Middle frontal gyrus (tissue), 1 donor: ENCODE measurements at regions not wholly inside any gene's neighbourhood (a gene's known extent, or its start where the extent isn't known, plus 50 kb on each side); places are given as distances from the start of the nearest gene placed in this dataset.

Experiments used
- DNase-seq: peaks from one replicate; pipeline ENCODE4 v3.0.0-alpha.2; 2015; ENCODE audit warnings: low spot score; ENCODE audit errors: extremely low spot score

DNA sequence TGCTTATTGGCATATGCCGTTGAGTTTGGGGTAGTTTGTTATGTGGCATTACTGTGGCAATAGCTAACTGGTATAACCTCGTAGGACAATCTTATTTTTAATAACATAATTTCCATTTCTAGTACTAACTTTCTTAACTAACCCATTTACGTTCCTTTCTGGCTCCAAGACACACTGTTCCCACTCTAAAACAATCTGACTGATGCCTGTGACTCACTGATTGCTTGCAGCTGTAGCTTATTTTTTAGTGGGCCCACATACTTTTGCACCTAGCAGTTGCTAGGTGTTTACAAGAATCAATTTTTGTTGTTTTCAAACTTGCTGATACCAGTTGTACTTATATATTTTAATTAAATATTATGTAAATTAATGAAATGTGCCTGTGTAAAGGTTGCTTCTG is 52.2 kb downstream of the FAT3 start:
- no peak for DNase-seq

DNA sequence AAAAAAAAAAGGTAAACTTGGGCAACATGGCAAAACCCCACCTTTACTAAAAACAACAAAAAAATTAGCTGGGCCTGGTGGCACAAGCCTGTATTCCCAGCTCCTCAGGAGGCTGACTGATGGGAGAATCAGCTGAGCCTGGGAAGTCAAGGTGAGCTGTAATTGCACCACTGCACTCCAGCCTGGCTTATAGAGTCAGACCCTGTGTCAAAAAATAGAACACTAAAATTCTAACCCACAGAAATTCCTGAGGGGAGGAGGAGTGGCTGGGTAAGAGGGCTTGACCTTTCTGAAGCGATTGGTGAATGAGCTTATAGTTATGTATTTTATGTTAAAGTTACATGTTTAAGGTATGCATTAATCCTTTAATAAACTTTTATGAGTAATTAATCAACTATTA is 53.3 kb downstream of the FAT3 start:
- DNase-seq: no peak

DNA sequence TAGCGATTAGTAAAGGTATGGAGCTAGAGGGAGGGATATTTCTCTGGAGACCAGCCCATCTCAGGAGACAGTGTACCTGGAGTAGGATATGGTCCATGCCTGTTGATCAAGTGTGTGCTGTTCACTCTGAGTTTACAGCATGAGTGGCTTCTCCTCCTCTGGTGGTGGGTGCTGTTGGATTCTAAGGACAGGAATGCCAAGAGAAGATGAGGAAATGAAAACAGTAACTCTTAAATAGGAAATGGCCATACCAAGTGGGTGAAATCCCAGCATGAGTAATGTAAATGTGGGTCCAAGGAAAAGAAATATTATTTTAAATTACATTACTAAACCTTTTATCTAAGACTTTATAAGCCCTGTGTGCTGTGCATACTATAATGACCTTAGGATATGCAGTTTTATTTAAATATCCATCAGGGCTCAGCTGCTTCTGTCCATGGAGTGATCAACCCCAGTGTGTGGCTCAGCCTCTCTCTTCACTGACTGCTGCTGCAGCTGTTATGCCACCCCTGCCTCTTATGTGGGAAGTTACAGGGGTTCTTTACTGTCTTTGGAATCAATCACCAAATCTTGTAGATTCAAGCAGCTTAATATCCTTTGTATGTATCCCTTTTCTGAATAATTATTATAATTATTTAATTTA is 54.3 kb downstream of the FAT3 start:
- DNase-seq: no peak

DNA sequence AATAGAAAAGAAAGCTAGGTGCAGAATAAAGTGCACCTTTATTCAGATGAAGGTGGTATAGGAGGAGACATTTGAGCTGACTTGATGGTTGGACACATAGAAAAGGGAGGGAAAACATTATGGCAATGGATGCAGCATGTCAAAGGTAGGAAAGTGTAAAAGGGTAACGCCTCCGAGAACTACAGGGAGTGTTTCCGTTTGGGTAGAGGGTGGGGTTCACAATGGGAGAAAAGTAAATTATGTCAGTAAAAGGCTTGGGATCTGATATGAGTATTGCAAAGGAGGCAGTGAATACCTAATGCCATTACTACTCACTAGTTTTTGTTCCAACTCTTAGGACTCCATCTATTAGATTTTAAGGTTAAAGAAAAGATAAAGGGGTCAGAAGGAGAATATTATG is 59.5 kb downstream of the FAT3 start:
- no peak for DNase-seq

DNA sequence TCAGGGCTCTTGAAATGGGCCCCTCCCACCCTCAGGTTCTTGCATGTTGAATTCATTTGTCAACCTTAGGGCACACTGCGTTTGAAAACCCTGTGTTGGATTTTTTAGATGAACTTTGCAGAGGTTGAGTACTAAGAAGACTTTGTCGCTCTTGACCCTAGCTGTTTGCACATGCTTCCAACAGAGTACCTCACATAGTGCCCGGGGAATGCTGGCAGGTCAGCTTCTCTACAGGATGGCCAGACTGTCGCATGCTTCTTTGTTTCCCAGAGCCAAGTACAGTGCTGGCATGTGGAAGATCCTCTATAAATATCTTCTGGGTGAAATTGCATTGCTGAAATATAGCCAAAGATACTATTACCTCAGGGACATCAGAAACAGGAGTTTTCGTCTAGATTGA is 59.9 kb downstream of the FAT3 start:
- no peak for DNase-seq

DNA sequence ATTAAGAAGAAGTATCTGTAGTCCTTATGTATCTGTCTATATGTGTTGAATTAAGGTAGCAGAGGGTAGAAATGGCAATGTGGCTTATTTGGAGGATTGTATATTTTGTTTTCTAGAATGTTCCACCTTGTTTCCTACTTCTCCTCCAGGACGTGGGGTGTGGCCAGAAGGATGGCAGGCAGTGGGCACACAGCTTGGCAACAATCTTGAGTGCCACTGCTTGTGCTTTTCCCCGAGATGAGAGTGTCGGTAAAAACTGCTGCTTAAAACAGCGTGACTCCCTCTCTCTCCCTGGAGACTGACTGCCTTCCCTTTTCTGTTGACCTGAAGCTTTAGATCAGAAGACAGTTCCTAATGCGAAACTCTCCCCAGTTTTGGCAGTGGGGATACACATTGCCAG is 61.2 kb downstream of the FAT3 start:
- DNase-seq: no peak

DNA sequence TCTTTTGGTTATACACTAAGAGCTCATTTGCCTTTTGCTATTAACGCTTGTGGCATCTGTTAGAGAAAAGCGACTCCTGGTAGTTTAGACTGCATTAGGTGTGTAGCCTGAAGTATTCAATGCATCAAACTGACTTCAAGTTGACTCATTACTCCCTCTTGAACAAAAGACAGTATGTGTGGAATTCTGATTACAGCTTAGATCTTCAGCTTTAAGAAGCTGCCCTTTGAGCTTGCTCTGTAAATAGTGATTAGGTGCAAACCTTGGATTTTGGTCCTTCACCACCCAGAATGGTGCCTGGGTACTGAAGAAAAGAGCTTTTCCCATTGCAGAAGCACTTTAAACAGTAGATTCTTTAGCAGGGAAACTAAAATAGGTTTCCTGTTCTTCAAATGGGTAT is 62.1 kb downstream of the FAT3 start:
- DNase-seq: no peak

DNA sequence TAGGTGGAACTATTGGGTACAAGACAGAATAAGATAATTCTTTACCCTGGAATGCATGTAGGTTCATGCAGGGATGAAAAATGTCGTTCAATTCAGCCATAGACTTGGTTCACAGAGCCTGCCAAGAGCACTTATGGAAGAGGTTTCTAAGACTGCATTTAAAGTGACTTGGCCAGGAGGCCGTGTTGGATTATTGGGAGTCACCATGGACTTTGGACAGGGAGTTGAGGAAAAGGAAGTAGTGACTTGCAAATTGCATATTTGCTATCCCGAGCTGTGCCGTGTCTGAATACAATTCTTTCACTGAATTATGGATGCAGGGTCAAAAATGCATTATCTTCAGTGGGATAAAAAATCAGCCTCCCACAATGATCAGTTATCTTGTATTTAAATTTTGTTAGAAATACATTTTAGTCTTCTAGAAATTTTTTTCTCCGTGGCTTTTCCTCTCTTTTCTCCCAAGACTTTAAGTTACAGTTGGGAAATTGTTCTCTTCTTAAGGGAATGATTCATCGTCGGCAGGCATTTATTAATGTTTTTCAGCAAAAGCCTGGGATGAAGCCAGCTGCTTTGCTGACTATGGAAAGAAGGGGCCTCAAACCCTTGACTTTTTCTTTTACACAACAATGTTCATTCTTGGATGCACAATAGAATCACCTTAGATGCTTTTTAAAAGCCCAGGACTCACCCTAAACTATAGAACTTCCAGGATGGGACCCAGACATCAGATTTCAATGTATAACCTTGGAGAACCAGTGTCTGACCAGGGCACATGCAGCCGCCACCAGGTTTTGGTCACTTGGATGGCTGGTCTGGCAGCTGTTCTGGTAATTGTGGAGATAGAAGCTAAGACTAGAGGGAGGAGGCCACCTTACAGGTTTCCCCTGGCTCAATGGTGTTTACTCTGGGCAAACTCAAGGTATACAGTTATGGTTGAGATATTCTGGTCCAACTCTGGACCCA is 70.8 kb downstream of the FAT3 start:
- DNase-seq: no peak

DNA sequence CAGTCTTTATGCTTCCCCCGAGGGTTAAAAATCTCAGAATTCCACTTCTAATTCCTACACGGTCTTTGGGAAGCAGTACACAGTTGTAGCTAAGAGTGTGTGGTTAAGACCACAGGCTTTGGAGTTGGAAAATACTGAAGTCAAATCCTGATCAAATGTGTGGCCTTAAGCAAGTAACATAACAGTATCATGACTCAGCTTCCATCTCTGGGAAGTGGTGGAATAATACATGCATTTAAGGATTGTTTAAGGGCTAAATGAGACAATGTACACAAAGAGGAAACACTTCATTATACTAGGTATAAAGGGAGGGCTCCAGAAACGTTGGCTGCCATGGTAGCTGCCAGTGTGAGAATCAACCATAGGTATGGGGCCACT is 71.5 kb downstream of the FAT3 start:
- DNase-seq: no peak

DNA sequence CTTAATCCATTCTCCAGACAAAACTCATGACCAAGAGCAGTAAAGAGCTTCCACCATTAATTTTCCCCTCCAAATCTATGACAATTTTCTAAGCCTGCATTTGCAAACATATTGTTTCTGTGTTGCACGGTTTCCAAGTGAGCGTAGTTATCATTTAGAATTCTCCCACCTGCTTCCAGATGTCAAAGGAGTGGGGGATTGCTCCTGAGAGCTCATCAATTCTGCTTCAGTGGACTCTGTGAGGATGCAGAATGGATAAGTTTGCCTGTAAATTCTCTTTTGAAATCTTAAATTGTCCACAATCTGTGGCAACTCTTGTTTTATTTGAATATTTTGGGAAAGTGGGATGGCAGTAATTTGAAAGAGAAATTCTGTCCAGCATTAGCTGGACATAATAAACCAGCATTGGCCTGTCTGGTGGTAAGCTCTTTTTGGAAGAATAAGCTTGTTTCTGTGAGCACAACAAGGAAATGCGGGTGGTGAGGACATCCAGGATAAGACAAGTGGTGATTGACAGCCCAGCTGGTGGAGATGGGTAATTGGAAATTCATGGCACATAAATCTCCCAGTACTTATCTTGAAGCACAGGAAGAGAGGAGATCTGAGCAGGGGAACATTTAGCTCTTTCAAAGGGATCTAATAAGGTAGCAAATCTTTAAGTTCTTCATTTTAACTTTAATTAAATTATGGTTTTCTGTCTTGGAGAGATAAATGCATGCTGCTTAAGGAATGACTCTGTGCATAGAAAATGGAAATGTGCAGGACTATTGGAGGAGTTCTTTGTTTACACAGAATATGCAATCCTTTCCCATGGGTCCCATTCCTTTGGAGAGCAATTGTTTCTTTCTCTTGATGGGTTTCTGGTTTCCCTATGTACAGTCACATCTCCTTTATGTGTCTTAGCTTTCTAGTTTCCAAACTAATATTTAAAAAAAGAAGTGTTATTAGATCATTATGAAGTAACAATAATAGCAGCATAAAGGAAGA is 73.2 kb downstream of the FAT3 start:
- DNase-seq: no peak

DNA sequence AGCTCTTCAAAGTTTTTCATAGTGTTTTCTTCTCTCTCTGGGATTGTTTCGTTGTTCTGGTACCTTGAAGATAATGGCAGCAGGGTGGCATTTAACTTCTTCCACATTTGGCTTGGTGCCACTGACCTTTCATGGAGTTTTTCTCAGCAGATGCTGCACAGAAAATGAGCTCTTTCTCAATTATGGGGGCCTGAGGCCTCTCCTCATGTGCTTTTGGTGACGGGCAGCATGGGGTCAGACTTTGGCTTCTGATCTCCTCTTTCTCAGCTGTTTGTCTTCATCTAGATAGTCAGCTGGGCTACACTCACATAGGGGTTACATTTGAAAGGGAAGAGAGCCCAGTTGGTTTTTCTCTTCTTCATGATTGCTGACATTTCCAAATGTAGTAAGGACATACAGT is 76.3 kb downstream of the FAT3 start:
- no peak for DNase-seq

DNA sequence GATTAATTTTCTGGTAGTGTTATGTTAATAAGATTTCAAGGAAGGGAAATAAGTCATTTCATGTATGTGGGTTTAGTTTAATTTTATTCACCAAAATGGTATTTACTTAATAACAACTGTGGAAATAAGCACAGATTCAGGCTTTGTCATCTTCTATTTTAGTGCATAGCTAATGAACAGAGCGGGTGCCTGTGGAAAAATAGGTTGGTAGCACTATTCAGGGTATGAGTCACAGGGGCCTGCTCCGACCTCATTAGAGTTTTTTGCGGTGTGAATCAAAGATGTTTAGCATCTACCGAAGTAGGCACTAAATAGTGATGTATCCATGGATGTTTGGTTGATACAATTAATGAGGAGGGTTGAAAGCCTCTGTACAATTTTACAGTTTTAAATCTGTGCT is 78.2 kb downstream of the FAT3 start:
- DNase-seq: no peak

DNA sequence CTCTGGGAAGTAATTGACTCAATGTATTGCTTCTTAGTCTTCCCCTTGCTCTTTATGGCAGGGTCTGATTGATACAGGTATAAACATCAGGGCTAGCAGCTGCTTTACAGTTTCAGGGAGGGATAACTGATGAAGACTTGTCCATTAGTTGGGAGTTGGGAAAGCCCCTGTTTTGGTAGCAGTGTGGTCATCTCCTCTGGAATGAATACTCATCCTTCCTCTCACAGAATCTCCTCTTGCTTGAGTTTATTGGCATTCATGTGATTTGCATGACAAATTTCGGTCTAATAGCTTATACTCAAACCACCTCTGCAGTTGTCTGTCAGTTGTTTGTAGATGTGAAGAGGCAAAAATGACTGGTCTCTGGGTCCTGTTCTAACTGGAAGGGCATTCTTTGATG is 79.7 kb downstream of the FAT3 start:
- no peak for DNase-seq

DNA sequence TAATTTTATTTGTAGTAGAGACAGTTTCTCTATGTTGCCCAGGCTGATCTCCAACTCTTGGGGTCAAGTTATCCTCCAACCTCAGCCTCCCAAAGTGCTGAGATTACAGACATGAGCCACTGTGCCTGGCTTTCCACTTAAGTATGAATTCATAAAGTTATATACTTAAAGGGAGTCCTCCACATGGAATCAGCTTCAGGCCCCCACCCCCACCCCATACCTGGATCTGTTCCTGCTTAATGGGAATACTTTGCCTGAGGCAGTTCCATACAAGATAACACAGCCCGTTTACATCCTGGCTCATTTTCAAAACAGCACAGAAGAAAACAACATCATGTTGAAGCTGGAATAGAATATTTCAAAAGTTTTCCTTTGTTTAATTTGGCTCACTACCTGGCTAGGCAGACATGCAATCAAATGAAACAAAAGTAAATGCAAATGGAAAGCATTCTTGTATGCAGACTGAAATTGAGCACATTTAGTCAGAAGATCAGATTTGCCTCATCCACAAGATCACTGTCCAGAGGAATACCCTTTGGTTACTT is 82.4 kb downstream of the FAT3 start:
- DNase-seq: no peak

DNA sequence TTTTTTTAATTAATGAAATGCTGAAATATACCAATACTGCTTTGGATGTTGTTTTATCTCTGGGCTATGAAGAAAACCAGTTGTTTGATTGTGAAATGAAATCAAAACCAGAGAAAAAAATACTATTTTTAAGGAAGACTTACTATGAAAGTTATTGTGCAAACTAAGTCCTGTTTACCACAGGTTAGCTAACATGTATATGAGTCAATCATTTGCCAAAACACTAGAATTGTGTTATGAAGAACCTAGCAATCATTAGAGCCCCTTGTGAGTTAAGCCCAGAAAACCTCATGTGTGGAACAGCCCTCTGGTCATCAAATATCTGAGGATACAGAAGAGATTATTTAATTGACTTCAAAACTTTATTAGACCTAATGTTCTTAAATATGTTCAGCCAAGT is 83.7 kb downstream of the FAT3 start:
- DNase-seq: no peak

DNA sequence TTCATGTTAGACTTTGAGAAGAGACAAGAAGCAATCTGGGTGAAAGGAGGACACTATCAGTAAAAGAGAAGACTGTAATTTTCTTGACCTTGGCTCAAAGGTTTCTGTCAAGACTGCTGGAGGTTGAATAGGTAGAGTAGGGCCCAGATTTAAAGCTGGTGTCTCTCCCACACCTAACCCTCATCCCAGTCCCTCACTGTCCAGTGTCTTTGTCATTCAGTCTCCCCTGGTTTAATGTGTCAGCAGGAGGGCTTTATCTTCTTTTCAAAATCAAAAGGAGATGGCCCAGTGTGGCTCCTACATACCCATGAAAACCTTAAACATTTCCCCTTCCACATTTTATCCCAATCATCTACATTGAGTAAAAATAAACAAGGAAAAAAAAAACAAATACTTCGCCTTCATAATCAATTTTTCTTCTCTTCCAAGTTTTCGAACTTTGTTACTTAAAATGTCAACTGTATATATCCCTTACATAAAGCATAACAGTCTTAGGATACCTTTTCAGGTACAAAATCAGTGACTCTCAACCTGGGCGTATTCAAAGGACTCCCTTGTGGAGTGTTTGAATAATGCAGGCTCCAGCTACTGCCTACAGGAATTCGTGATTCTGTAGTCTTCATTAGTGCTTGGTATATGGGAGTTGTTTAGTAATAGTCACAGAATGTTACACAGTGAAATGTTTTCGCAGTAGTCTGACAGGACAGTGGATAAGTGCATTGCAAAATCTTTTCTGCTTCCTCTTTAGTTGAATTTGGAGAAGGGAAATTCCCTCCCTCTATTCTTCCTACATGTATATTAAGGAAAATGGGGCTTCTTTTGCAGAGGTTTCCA is 87.2 kb downstream of the FAT3 start:
- no peak for DNase-seq

DNA sequence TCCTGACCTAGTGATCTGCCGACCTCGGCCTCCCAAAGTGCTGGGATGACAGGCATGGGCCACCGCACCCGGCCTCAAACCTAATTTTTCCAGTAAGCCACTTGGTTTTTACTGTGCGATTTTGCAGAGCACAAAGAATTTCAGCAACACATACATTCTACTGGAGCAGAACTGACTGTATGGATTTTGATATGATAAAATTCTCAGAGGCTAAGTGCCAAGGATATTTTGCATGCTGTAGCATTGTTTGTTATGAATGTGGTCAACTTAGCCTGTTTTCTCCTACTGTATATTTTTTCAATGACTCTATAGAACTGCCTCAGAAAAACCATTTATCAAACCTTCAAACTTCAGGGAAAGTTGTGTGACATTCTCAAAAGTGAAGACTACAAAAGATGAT is 89.2 kb downstream of the FAT3 start:
- no peak for DNase-seq

DNA sequence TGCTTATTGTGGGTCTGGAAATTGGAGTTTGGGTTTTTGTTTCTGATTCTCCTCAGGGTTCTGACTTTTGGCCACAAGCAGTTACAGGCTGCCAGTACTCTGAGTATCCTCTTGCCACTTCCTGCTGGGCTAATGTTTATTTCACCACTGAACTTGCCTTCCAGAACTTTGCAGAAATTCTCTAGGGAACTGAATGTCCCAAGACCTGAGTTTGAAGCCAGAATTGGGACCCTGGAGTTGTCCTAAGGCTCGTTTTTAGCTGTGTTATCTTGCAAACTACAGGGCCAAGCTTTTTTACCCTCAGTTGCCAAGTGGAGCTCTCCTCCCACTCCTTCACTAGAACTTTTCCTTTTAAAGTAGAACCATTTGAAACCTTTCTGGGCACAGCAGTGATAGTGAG is 89.9 kb downstream of the FAT3 start:
- no peak for DNase-seq

DNA sequence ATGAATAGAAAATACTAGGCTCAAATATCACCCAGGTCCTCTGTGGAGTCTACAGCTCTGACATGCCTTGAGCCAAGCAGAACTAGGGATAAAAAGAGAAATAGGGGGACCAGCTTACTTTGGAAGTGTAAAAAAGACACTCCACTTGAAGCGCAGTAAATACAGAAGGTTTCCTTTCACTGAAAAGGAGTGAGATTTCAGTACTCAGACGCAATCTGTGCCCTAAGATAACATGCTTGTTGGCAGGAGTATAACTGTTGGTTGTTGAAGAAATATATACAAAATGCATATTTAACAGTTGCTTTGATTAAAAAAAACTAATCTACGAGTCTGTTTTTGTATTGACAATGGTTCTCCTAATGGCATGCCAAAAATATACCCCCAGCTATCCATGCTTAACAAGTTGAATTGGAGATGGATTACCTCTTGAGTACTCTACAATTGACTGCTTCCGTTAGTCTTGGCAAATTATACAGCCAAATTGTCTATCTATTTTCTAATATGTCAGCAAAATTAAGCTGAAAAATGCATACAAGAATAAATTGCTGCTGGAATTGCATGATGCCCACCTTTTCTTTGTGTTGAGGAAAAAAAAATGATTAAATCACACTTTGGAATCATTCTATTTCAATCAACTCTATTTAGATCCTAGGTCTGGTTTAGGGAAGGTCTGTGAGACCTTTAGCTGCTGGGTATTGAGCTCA is 91.6 kb downstream of the FAT3 start:
- no peak for DNase-seq

DNA sequence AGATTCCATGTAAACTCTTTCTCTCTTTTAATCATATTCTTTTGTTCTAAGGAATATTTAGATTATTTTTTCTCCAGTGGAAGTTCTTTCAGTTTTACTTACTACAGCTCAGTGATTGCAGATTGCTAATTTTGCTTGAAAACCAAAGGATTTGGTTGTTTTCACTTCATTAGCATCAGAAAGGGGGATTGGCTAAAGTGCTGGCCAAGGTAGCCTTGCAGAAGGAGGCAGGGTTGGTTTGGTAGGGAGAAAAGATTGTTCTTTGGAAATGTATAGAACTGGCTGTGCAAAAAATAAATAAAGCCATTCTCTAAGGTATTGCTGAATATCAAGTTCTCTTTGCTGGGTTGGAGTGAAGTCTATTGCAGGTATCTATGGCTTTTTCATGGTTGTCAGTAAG is 92.6 kb downstream of the FAT3 start:
- no peak for DNase-seq
